Heart left ventricle (tissue), 13 donors: ENCODE measurements at regions not wholly inside any gene's neighbourhood (a gene's known extent, or its start where the extent isn't known, plus 50 kb on each side); places are given as distances from the start of the nearest gene placed in this dataset.

ENCODE experiments used
- POLR2A ChIP-seq, 2 donors: fragments of 450-650 bp; IDR thresholded peaks; one replicate each; pipeline ENCODE4 v1.6.1; 2017; ENCODE audit warnings: antibody characterized with exemption in 2 of 2, mild to moderate bottlenecking in 2 of 2, moderate library complexity in 2 of 2
- TF ChIP-seq, protein P1 (sequence below), 12 donors: fragments of 200-600 bp; sonication (generic) in 4 of 12; IDR thresholded peaks; one replicate each; pipeline versions ENCODE4 v1.5.0 to v1.8.0; 2018 to 2022; ENCODE audit warnings: antibody characterized with exemption in 12 of 12, mild to moderate bottlenecking in 5 of 12
- donor health status: ischemic (EF 13 %, LVEDD 7.1; RV severe dilation, severe dysfunction).
- donor health status: DM: no; HTN: yes; CAD: no.
- donor health status: DM: no; HTN: no; CAD: no.
- donor health status: ischemic (EF 25% LVEDD 6.9; RV normal size, moderate dysfunction).
- donor health status: ischemic (EF 25% LVEDD 5.7; RV mildly dilated, moderate dysfunction).
- donor health status: ischemic (EF 35%, LVEDD 5.7; RV mildly dilated, moderate dysfunction).
- donor health status: nonischemic (EF 11% LVEDD 7.7; RV severe dilation, severe dysfunction).
- donor health status: DM: yes; HTN: yes; CAD: no.
- donor health status: PGD.
- donor health status: ischemic (EF 29% LVEDD 5.4; RV normal size, mild dysfunction).
- donor health status: nonischemic (EF 23%, LVEDD 6.1; RV moderate dilation, normal function).

DNA sequence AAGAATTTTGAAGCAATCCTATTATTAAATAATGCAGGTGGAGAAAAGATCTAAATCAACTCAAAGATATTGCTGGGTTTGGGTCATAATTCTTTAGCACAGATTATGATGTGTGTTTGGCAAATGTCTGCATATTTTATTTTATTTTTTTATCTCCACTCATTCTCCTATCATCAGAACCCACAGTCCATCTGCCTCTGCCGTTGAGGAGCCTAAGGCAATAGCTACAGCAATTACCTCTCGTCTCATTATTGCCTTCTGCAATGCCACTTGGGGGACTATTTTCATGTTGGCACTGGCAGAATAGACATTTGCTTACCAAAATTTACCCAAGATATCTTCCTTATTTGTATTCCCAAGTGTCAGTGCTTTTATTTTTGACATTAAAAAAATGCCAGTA is 815.9 kb upstream of the CNTNAP5 start:
- TF ChIP-seq, protein P1, sequence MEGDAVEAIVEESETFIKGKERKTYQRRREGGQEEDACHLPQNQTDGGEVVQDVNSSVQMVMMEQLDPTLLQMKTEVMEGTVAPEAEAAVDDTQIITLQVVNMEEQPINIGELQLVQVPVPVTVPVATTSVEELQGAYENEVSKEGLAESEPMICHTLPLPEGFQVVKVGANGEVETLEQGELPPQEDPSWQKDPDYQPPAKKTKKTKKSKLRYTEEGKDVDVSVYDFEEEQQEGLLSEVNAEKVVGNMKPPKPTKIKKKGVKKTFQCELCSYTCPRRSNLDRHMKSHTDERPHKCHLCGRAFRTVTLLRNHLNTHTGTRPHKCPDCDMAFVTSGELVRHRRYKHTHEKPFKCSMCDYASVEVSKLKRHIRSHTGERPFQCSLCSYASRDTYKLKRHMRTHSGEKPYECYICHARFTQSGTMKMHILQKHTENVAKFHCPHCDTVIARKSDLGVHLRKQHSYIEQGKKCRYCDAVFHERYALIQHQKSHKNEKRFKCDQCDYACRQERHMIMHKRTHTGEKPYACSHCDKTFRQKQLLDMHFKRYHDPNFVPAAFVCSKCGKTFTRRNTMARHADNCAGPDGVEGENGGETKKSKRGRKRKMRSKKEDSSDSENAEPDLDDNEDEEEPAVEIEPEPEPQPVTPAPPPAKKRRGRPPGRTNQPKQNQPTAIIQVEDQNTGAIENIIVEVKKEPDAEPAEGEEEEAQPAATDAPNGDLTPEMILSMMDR (IDR thresholded peaks at IDR 0.05): no peak
- TF ChIP-seq POLR2A (IDR thresholded peaks at IDR 0.05): no peak
